HTR-8/SVneo (cell line): ENCODE measurements at regions not wholly inside any gene's neighbourhood (a gene's known extent, or its start where the extent isn't known, plus 50 kb on each side); places are given as distances from the start of the nearest gene placed in this dataset.

Experiments used
- DNase-seq: peaks from one replicate; pipeline ENCODE4 v3.0.0; 2011; ENCODE audit warnings: low spot score, mixed read lengths; ENCODE audit not compliant: insufficient read length
- FAIRE-seq: peaks from 2 replicates; lab custom pipeline; 2011; peaks lifted over from hg19 to GRCh38; lab: Jason Lieb, UNC

- FAIRE-seq (peak; percentile 83), DNase-seq (peak; percentile 23)
Observed at GRCh38 chr2:234291765-234292204, 205.1 kb downstream of the ARL4C start.

GRCh38 chr2:234290671-234291070, 206.2 kb downstream of the ARL4C start:
- no peak for FAIRE-seq

GRCh38 chr2:234289834-234290590, 206.9 kb downstream of the ARL4C start:
- FAIRE-seq (no peak), DNase-seq (no peak)

More at GRCh38 chr2:234290671-234291070, 206.2 kb downstream of the ARL4C start:
- no peak for DNase-seq

GRCh38 chr2:234288974-234289455, 207.9 kb downstream of the ARL4C start:
- peak; percentile 33 for FAIRE-seq
- DNase-seq: peak; percentile 66

GRCh38 chr2:234287650-234288049, 209.2 kb downstream of the ARL4C start:
- DNase-seq (no peak), FAIRE-seq (no peak)

GRCh38 chr2:234286956-234287355, 209.9 kb downstream of the ARL4C start:
- FAIRE-seq (no peak), DNase-seq (no peak)

- DNase-seq: no peak
Observed at GRCh38 chr2:234286118-234286598, 210.7 kb downstream of the ARL4C start.

GRCh38 chr2:234285541-234285940, 211.3 kb downstream of the ARL4C start:
- FAIRE-seq (no peak), DNase-seq (no peak)

More at GRCh38 chr2:234286118-234286598, 210.7 kb downstream of the ARL4C start:
- no peak for FAIRE-seq

- DNase-seq (no peak), FAIRE-seq (no peak)
Observed at GRCh38 chr2:234279637-234280036, 217.2 kb downstream of the ARL4C start.

- FAIRE-seq (no peak), DNase-seq (no peak)
Observed at GRCh38 chr2:234278556-234279255, 218.2 kb downstream of the ARL4C start.

- FAIRE-seq: no peak
Observed at GRCh38 chr2:234275515-234275914, 221.4 kb downstream of the ARL4C start.

GRCh38 chr2:234273887-234274584, 222.8 kb downstream of the ARL4C start:
- FAIRE-seq (no peak), DNase-seq (no peak)

More at GRCh38 chr2:234275515-234275914, 221.4 kb downstream of the ARL4C start:
- DNase-seq: no peak

GRCh38 chr2:234272069-234272850, 221.8 kb downstream of the SPP2 start:
- DNase-seq: no peak
- no peak for FAIRE-seq

- FAIRE-seq: no peak
- DNase-seq: no peak
Observed at GRCh38 chr2:234271338-234271737, 220.8 kb downstream of the SPP2 start.

- DNase-seq (no peak), FAIRE-seq (no peak)
Observed at GRCh38 chr2:234269769-234270204, 219.3 kb downstream of the SPP2 start.

GRCh38 chr2:234267534-234267933, 217.0 kb downstream of the SPP2 start:
- FAIRE-seq (no peak), DNase-seq (no peak)

GRCh38 chr2:234266952-234267351, 216.4 kb downstream of the SPP2 start:
- DNase-seq (no peak), FAIRE-seq (no peak)

GRCh38 chr2:234265206-234265605, 214.7 kb downstream of the SPP2 start:
- FAIRE-seq: no peak

GRCh38 chr2:234261736-234262135, 211.2 kb downstream of the SPP2 start:
- no peak for DNase-seq
- FAIRE-seq: no peak

More at GRCh38 chr2:234265206-234265605, 214.7 kb downstream of the SPP2 start:
- DNase-seq: no peak

- FAIRE-seq (no peak), DNase-seq (no peak)
Observed at GRCh38 chr2:234259440-234259839, 208.9 kb downstream of the SPP2 start.
